Endodermal cell (in vitro differentiated cells): ENCODE measurements at regions not wholly inside any gene's neighbourhood (a gene's known extent, or its start where the extent isn't known, plus 50 kb on each side); places are given as distances from the start of the nearest gene placed in this dataset.
A peak's percentile ranks its signal among the peaks of the same experiment; 100 is the strongest.

ENCODE experiments used
- DNase-seq: peaks from one replicate; pipeline ENCODE4 v3.0.0-alpha.2; 2017
- H3K27ac ChIP-seq: 2 replicates; pipeline ENCODE4 v1.5.1; 2013; ENCODE audit warnings: mild to moderate bottlenecking, low read depth, low read length, moderate library complexity
- H3K27me3 ChIP-seq: 2 replicates; pipeline ENCODE4 v1.6.1; 2013; ENCODE audit warnings: mild to moderate bottlenecking, low read length, moderate library complexity; ENCODE audit not compliant: insufficient read depth, control insufficient read depth, poor library complexity, severe bottlenecking
- H3K36me3 ChIP-seq: 2 replicates; pipeline ENCODE4 v1.7.0; 2013; ENCODE audit warnings: mild to moderate bottlenecking, low read length, moderate library complexity; ENCODE audit not compliant: control insufficient read depth, insufficient read depth
- H3K4me1 ChIP-seq: one replicate; pipeline ENCODE4 v1.7.0; 2013; ENCODE audit warnings: low read length; ENCODE audit not compliant: control insufficient read depth, insufficient read depth
- H3K4me3 ChIP-seq: 2 replicates; pipeline ENCODE4 v1.5.1; 2013; ENCODE audit warnings: mild to moderate bottlenecking, low read length, moderate library complexity
- H3K9ac ChIP-seq: 2 replicates; pipeline ENCODE4 v1.6.1; 2013; ENCODE audit warnings: mild to moderate bottlenecking, low read length, moderate library complexity; ENCODE audit not compliant: poor library complexity, severe bottlenecking; ENCODE audit errors: extremely low read depth
- H3K9me3 ChIP-seq: 2 replicates; pipeline ENCODE4 v1.6.1; 2013; ENCODE audit warnings: mild to moderate bottlenecking, low read length, moderate library complexity; ENCODE audit not compliant: control insufficient read depth
- H3K27ac Mint-ChIP-seq: 2 replicates; pipeline ENCODE4 v1.8.0; 2020; ENCODE audit warnings: mixed read lengths
- H3K27me3 Mint-ChIP-seq: 2 replicates; pipeline ENCODE4 v1.8.0; 2021; ENCODE audit warnings: mild to moderate bottlenecking, mixed read lengths; ENCODE audit not compliant: insufficient read depth
- H3K36me3 Mint-ChIP-seq: 2 replicates; pipeline ENCODE4 v1.8.0; 2020; ENCODE audit warnings: low read depth, mixed read lengths
- H3K4me1 Mint-ChIP-seq: 2 replicates; pipeline ENCODE4 v1.8.0; 2020; ENCODE audit warnings: mixed read lengths
- H3K4me3 Mint-ChIP-seq: 2 replicates; pipeline ENCODE4 v1.8.0; 2020; ENCODE audit warnings: mild to moderate bottlenecking, moderate library complexity, mixed read lengths
- H3K9me3 Mint-ChIP-seq: 2 replicates; pipeline ENCODE4 v1.8.0; 2020; ENCODE audit warnings: mild to moderate bottlenecking, mixed read lengths
- CTCF ChIP-seq: fragments of 200-600 bp; sonication (generic); conservative IDR thresholded peaks from 2 replicates; pipeline ENCODE4 v1.5.0; 2021; ENCODE audit warnings: antibody characterized with exemption, mild to moderate bottlenecking
- WGBS, 2 experiments: methylation state at CpG; one replicate each; pipeline versions ENCODE4 v1.1.5 to v1.1.7; 2013; ENCODE audit warnings: missing lambda C conversion rate in 2 of 2, mixed read lengths in 1 of 2; ENCODE audit not compliant: insufficient coverage in 1 of 2, insufficient read length in 1 of 2; 5-methylcytosine and 5-hydroxymethylcytosine counted together

GRCh38 chr6:105501826-105502344 lies 99.0 kb upstream of the PREP start:
- no peaks in the 10 kb centered on the region for H3K4me1 Mint-ChIP-seq
- H3K4me3 ChIP-seq = no peak overlapping the region
- no peaks in the 10 kb centered on the region for H3K36me3 ChIP-seq
- H3K4me3 Mint-ChIP-seq = no peak overlapping the region
- 83 to 88% methylated on average over 1 of the region's 1 CpG for WGBS, 2 experiments
- no peaks in the 10 kb centered on the region for H3K9me3 ChIP-seq
- no peak for DNase-seq
- H3K27me3 Mint-ChIP-seq = peaks cover 6% of the 10 kb centered on the region
- no peak overlapping the region for H3K9ac ChIP-seq
- H3K36me3 Mint-ChIP-seq = no peaks in the 10 kb centered on the region
- no peak overlapping the region for H3K27ac ChIP-seq
- H3K27me3 ChIP-seq = no peaks in the 10 kb centered on the region
- H3K4me1 ChIP-seq = no peaks in the 10 kb centered on the region
- H3K27ac Mint-ChIP-seq = no peak overlapping the region
- no peaks in the 10 kb centered on the region for H3K9me3 Mint-ChIP-seq
- TF ChIP-seq CTCF = no peak

- Histone ChIP-seq H3K36me3 (no peaks in the 10 kb centered on the region), H3K27me3 (no peaks in the 10 kb centered on the region), H3K27ac (no peak overlapping the region), H3K9ac (no peak overlapping the region), H3K4me1 (no peaks in the 10 kb centered on the region), H3K4me3 (no peak overlapping the region), H3K9me3 (no peaks in the 10 kb centered on the region)
- DNase-seq = no peak
- no peaks in the 10 kb centered on the region for H3K4me1 Mint-ChIP-seq
- 71 to 93% methylated on average over 1 of the region's 1 CpG for WGBS, 2 experiments
- no peak for TF ChIP-seq CTCF
- no peak overlapping the region for H3K4me3 Mint-ChIP-seq
- H3K9me3 Mint-ChIP-seq = no peaks in the 10 kb centered on the region
- H3K27me3 Mint-ChIP-seq = peaks cover 6% of the 10 kb centered on the region
- no peak overlapping the region for H3K27ac Mint-ChIP-seq
- no peaks in the 10 kb centered on the region for H3K36me3 Mint-ChIP-seq
Observed at GRCh38 chr6:105501246-105501645, 98.4 kb upstream of the PREP start.

- peak; percentile 70 for TF ChIP-seq CTCF
- no peaks in the 10 kb centered on the region for H3K27me3 ChIP-seq
- Mint-ChIP-seq H3K4me3 (no peak overlapping the region), H3K36me3 (no peaks in the 10 kb centered on the region), H3K27ac (no peak overlapping the region), H3K4me1 (no peaks in the 10 kb centered on the region), H3K27me3 (peaks cover 6% of the 10 kb centered on the region), H3K9me3 (no peaks in the 10 kb centered on the region)
- H3K27ac ChIP-seq = no peak overlapping the region
- H3K4me3 ChIP-seq = no peak overlapping the region
- no peaks in the 10 kb centered on the region for H3K9me3 ChIP-seq
- DNase-seq = no peak
- no peak overlapping the region for H3K9ac ChIP-seq
- H3K36me3 ChIP-seq = no peaks in the 10 kb centered on the region
- WGBS, 2 experiments = 93 to 100% methylated on average over 1 of the region's 1 CpG
- no peaks in the 10 kb centered on the region for H3K4me1 ChIP-seq
Observed at GRCh38 chr6:105500693-105501092, 97.8 kb upstream of the PREP start.
